ENCODE measurements at regions not wholly inside any gene's neighbourhood (a gene's known extent, or its start where the extent isn't known, plus 50 kb on each side); places are given as distances from the start of the nearest gene placed in this dataset.

- no peak for DNase-seq (ENCODE audit: low read depth)
- TF ChIP-seq CTCF (IDR thresholded peaks at IDR 0.05; ENCODE audit: low read length, missing control alignments) = no peak
- H3K4me3 ChIP-seq (replicated peaks; ENCODE audit: low read depth, low read length) = no peak overlapping the region
Measured at GRCh38 chr4:145414841-145415240, 66.8 kb upstream of the SMAD1 start.

GRCh38 chr4:145414226-145414625, 67.4 kb upstream of the SMAD1 start:
- no peak overlapping the region for H3K4me3 ChIP-seq (replicated peaks; ENCODE audit: low read depth, low read length)
- no peak for DNase-seq (ENCODE audit: low read depth)
- TF ChIP-seq CTCF (IDR thresholded peaks at IDR 0.05; ENCODE audit: low read length, missing control alignments) = no peak

- no peak for TF ChIP-seq CTCF (IDR thresholded peaks at IDR 0.05; ENCODE audit: low read length, missing control alignments)
- DNase-seq (ENCODE audit: low read depth) = no peak
- no peak overlapping the region for H3K4me3 ChIP-seq (replicated peaks; ENCODE audit: low read depth, low read length)
Measured at GRCh38 chr4:145406970-145407369, 74.7 kb upstream of the SMAD1 start.

- TF ChIP-seq CTCF (IDR thresholded peaks at IDR 0.05; ENCODE audit: low read length, missing control alignments) = no peak
- DNase-seq (ENCODE audit: low read depth) = no peak
- no peak overlapping the region for H3K4me3 ChIP-seq (replicated peaks; ENCODE audit: low read depth, low read length)
Measured at GRCh38 chr4:145404761-145405160, 76.9 kb upstream of the SMAD1 start.

- no peak for TF ChIP-seq CTCF (IDR thresholded peaks at IDR 0.05; ENCODE audit: low read length, missing control alignments)
- H3K4me3 ChIP-seq (replicated peaks; ENCODE audit: low read depth, low read length) = no peak overlapping the region
- no peak for DNase-seq (ENCODE audit: low read depth)
Measured at GRCh38 chr4:145396581-145396980, 85.1 kb upstream of the SMAD1 start.

- TF ChIP-seq CTCF (IDR thresholded peaks at IDR 0.05; ENCODE audit: low read length, missing control alignments) = no peak
- no peak overlapping the region for H3K4me3 ChIP-seq (replicated peaks; ENCODE audit: low read depth, low read length)
Measured at GRCh38 chr4:145390571-145390970, 91.1 kb upstream of the SMAD1 start.

GRCh38 chr4:145389550-145389949, 92.1 kb upstream of the SMAD1 start:
- no peak for DNase-seq (ENCODE audit: low read depth)
- no peak overlapping the region for H3K4me3 ChIP-seq (replicated peaks; ENCODE audit: low read depth, low read length)
- TF ChIP-seq CTCF (IDR thresholded peaks at IDR 0.05; ENCODE audit: low read length, missing control alignments) = no peak

More at GRCh38 chr4:145390571-145390970, 91.1 kb upstream of the SMAD1 start:
- DNase-seq (ENCODE audit: low read depth) = no peak
